H1 (cell line): ENCODE measurements at regions not wholly inside any gene's neighbourhood (a gene's known extent, or its start where the extent isn't known, plus 50 kb on each side); places are given as distances from the start of the nearest gene placed in this dataset.

Experiments used
- CTCF ChIA-PET: fragments of 300-600 bp; sonication (Branson Sonifier 250); formaldehyde crosslinking; loops from one replicate; lab custom pipeline; 2021; ENCODE audit not compliant: partially characterized antibody; lab: Charles Lee
- POLR2A ChIA-PET: fragments of 300-600 bp; sonication (Branson Sonifier 250); formaldehyde crosslinking; loops from one replicate; lab custom pipeline; 2021; ENCODE audit warnings: inconsistent platforms; ENCODE audit not compliant: partially characterized antibody; lab: Charles Lee
- DNase-seq, 2 experiments: peaks; one replicate each; pipeline versions ENCODE4 v3.0.0 to v3.0.0-alpha.2; 2010 to 2022; ENCODE audit warnings: low spot score in 2 of 2, low read depth in 1 of 2, mixed read lengths in 1 of 2
- FAIRE-seq: peaks from 2 replicates; lab custom pipeline; 2011; peaks lifted over from hg19 to GRCh38; lab: Jason Lieb, UNC
- H2AFZ ChIP-seq: 2 replicates; pipeline ENCODE4 v1.8.1; 2012; ENCODE audit warnings: low read length, inconsistent platforms
- H2AK5ac ChIP-seq: 2 replicates; pipeline ENCODE4 v1.6.1; 2013; ENCODE audit warnings: low read depth, low read length
- H2BK120ac ChIP-seq: replicated peaks from 2 replicates; pipeline ENCODE3; 2013; ENCODE audit warnings: low read depth, low read length, inconsistent platforms
- H2BK12ac ChIP-seq: 2 replicates; pipeline ENCODE4 v1.6.1; 2013; ENCODE audit warnings: low read depth, low read length
- H2BK15ac ChIP-seq: 2 replicates; pipeline ENCODE4 v1.6.1; 2013; ENCODE audit warnings: low read length
- H2BK20ac ChIP-seq: 2 replicates; pipeline ENCODE4 v1.6.1; 2013; ENCODE audit warnings: low read length
- H2BK5ac ChIP-seq: 2 replicates; pipeline ENCODE4 v1.6.1; 2013; ENCODE audit warnings: low read depth, low read length
- H3K14ac ChIP-seq: 2 replicates; pipeline ENCODE4 v1.6.1; 2013; ENCODE audit warnings: inconsistent platforms; ENCODE audit not compliant: insufficient read length
- H3K18ac ChIP-seq: 2 replicates; pipeline ENCODE4 v1.6.1; 2013; ENCODE audit warnings: low read length; ENCODE audit errors: extremely low read depth
- H3K23ac ChIP-seq: 2 replicates; pipeline ENCODE4 v1.6.1; 2013; ENCODE audit warnings: inconsistent platforms; ENCODE audit not compliant: insufficient read length
- H3K23me2 ChIP-seq: 2 replicates; pipeline ENCODE4 v1.6.1; 2013; ENCODE audit warnings: low read depth, low read length
- H3K27ac ChIP-seq: 2 replicates; pipeline ENCODE4 v1.6.1; 2011; ENCODE audit warnings: low read depth, low read length, inconsistent platforms
- H3K27me3 ChIP-seq, 4 experiments: replicated peaks in 1 of 4; 1 replicate in 1 of 4; 2 replicates in 3 of 4; pipeline versions ENCODE4 v1.6.1 to v1.8.1; 2011 to 2013; ENCODE audit warnings: low read length in 3 of 4, mild to moderate bottlenecking in 3 of 4, inconsistent platforms in 2 of 4, mixed read lengths in 2 of 4, moderate library complexity in 1 of 4; ENCODE audit not compliant: control insufficient read depth in 3 of 4, insufficient read depth in 3 of 4; ENCODE audit errors: extremely low read depth in 1 of 4
- H3K36me3 ChIP-seq, 4 experiments: 2 replicates each; pipeline versions ENCODE4 v1.6.1 to v1.8.1; 2011 to 2013; ENCODE audit warnings: mild to moderate bottlenecking in 4 of 4, low read length in 3 of 4, moderate library complexity in 2 of 4, control low read depth in 1 of 4, inconsistent platforms in 1 of 4; ENCODE audit not compliant: insufficient read depth in 4 of 4, control insufficient read depth in 2 of 4
- H3K4ac ChIP-seq: replicated peaks from 2 replicates; pipeline ENCODE3; 2013; ENCODE audit warnings: low read length, low read depth, mixed read lengths, inconsistent platforms; ENCODE audit not compliant: insufficient read length
- H3K4me1 ChIP-seq, 4 experiments: replicated peaks in 1 of 4; 1 replicate in 1 of 4; 2 replicates in 3 of 4; pipeline versions ENCODE4 v1.6.1 to v1.8.1; 2011 to 2013; ENCODE audit warnings: low read length in 3 of 4, inconsistent platforms in 2 of 4, mixed read lengths in 1 of 4; ENCODE audit not compliant: insufficient read depth in 4 of 4, control insufficient read depth in 3 of 4
- H3K4me2 ChIP-seq, 2 experiments: 2 replicates each; pipeline versions ENCODE4 v1.6.1 to v1.8.1; 2011 to 2013; ENCODE audit warnings: low read depth in 2 of 2, low read length in 2 of 2, control low read depth in 1 of 2, inconsistent platforms in 1 of 2, mild to moderate bottlenecking in 1 of 2; ENCODE audit not compliant: insufficient read depth in 1 of 2
- H3K4me3 ChIP-seq, 4 experiments: fragments of 200-600, 300-600 bp in 1 of 4; sonication (generic), shearing (Covaris generic), sonication (Bioruptor Twin) in 1 of 4; 2 replicates each; pipeline versions ENCODE4 v1.5.1 to v1.8.1; 2011 to 2016; ENCODE audit warnings: low read length in 4 of 4, low read depth in 3 of 4, control low read depth in 2 of 4, inconsistent platforms in 2 of 4, mild to moderate bottlenecking in 2 of 4, mixed read lengths in 1 of 4, moderate library complexity in 1 of 4; ENCODE audit not compliant: insufficient read depth in 2 of 4; ENCODE audit errors: extremely low read depth in 1 of 4
- H3K56ac ChIP-seq: replicated peaks from 2 replicates; pipeline ENCODE3; 2013; ENCODE audit warnings: low read depth, mild to moderate bottlenecking, mixed read lengths, low read length, inconsistent platforms; ENCODE audit not compliant: insufficient read length
- H3K79me1 ChIP-seq: 2 replicates; pipeline ENCODE4 v1.6.1; 2013; ENCODE audit warnings: low read depth, low read length, control low read depth
- H3K79me2 ChIP-seq, 2 experiments: 2 replicates each; pipeline versions ENCODE4 v1.6.1 to v1.8.1; 2012 to 2013; ENCODE audit warnings: low read length in 2 of 2, mild to moderate bottlenecking in 2 of 2, inconsistent platforms in 1 of 2; ENCODE audit not compliant: insufficient read depth in 2 of 2, control insufficient read depth in 1 of 2
- H3K9ac ChIP-seq, 4 experiments: replicated peaks in 1 of 4; 1 replicate in 1 of 4; 2 replicates in 3 of 4; pipeline versions ENCODE4 v1.6.1 to v1.8.1; 2011 to 2013; ENCODE audit warnings: low read depth in 3 of 4, low read length in 3 of 4, control low read depth in 2 of 4, mild to moderate bottlenecking in 2 of 4, moderate library complexity in 2 of 4, inconsistent platforms in 1 of 4; ENCODE audit errors: extremely low read depth in 1 of 4
- H3K9me3 ChIP-seq, 2 experiments: 2 replicates each; pipeline versions ENCODE4 v1.6.1 to v1.8.1; 2012 to 2013; ENCODE audit warnings: mild to moderate bottlenecking in 2 of 2, moderate library complexity in 2 of 2, control low read depth in 1 of 2, inconsistent platforms in 1 of 2, low read depth in 1 of 2, low read length in 1 of 2, mixed read lengths in 1 of 2; ENCODE audit not compliant: insufficient read depth in 2 of 2
- H4K20me1 ChIP-seq, 2 experiments: replicated peaks in 1 of 2; 2 replicates each; pipeline versions ENCODE3 to v1.8.1; 2011 to 2013; ENCODE audit warnings: inconsistent platforms in 2 of 2, low read length in 2 of 2, mild to moderate bottlenecking in 1 of 2; ENCODE audit not compliant: insufficient read depth in 2 of 2, control insufficient read depth in 1 of 2
- H4K5ac ChIP-seq: 2 replicates; pipeline ENCODE4 v1.6.1; 2013; ENCODE audit warnings: low read length, low read depth, mixed read lengths, inconsistent platforms; ENCODE audit not compliant: insufficient read length
- H4K8ac ChIP-seq: 2 replicates; pipeline ENCODE4 v1.8.0; 2013; ENCODE audit warnings: mild to moderate bottlenecking, moderate library complexity, low read length, inconsistent platforms; ENCODE audit not compliant: insufficient read depth; ENCODE audit errors: extremely low read depth
- H4K91ac ChIP-seq: replicated peaks from 2 replicates; pipeline ENCODE3; 2013; ENCODE audit warnings: low read length, mixed read lengths, inconsistent platforms; ENCODE audit not compliant: insufficient read length
- CHD7 ChIP-seq: fragments of 300-600 bp; sonication (generic); IDR thresholded peaks from 2 replicates; pipeline ENCODE4 v1.7.1; 2012; ENCODE audit warnings: low read length, moderate library complexity, mild to moderate bottlenecking, inconsistent platforms; ENCODE audit not compliant: insufficient replicate concordance
- WGBS, 2 experiments: shearing (Covaris generic) in 1 of 2; methylation state at CpG; one replicate each; pipeline versions ENCODE4 v1.1.6 to v1.1.7; 2013 to 2015; ENCODE audit warnings: low lambda C conversion rate in 2 of 2, mixed read lengths in 2 of 2, inconsistent platforms in 1 of 2, low coverage in 1 of 2, missing lambda C conversion rate in 1 of 2; ENCODE audit not compliant: insufficient replicate concordance in 2 of 2, insufficient coverage in 1 of 2, insufficient read length in 1 of 2; ENCODE audit errors: extremely low coverage in 1 of 2, missing lambda C conversion rate in 1 of 2; 5-methylcytosine and 5-hydroxymethylcytosine counted together

GRCh38 chr6:74480561-74480960 is 725.3 kb downstream of the COL12A1 start:
- no peaks in the 10 kb centered on the region for H3K23me2 ChIP-seq
- no peak overlapping the region for H3K9ac ChIP-seq
- CTCF ChIA-PET = interaction anchor here (0.5 kb wide), 1 partner anchor 72 kb away, joined by 3 read pairs; no protein-coding TSS in a partner anchor
- no peak overlapping the region for H2BK5ac ChIP-seq
- no peak overlapping the region for H2BK20ac ChIP-seq
- no peak overlapping the region for H3K4me2 ChIP-seq
- H3K4me3 ChIP-seq = no peak overlapping the region
- DNase-seq (no peak), FAIRE-seq (no peak)
- H3K79me1 ChIP-seq = no peaks in the 10 kb centered on the region
- no peaks in the 10 kb centered on the region; a peak in 2 of 7 replicates for H3K27me3 ChIP-seq
- H2BK12ac ChIP-seq = no peak overlapping the region
- no peaks in the 10 kb centered on the region; a peak in 1 of 7 replicates for H3K4me1 ChIP-seq
- H3K56ac ChIP-seq = no peak overlapping the region
- no peak overlapping the region for H3K14ac ChIP-seq
- H3K23ac ChIP-seq = no peak overlapping the region
- no peak overlapping the region for H2AK5ac ChIP-seq
- H4K8ac ChIP-seq = no peak overlapping the region
- H3K79me2 ChIP-seq = no peaks in the 10 kb centered on the region
- POLR2A ChIA-PET = no interaction called here
- WGBS, 2 experiments = 96% methylated on average over 2 of the region's 2 CpGs; no CpG with 5 or more reads in 1 of the 2 experiments
- no peak overlapping the region for H3K27ac ChIP-seq
- no peak overlapping the region for H4K91ac ChIP-seq
- no peak overlapping the region for H3K18ac ChIP-seq
- no peak overlapping the region for H3K4ac ChIP-seq
- no peak overlapping the region for H2BK15ac ChIP-seq
- no peak overlapping the region for H2AFZ ChIP-seq
- no peak overlapping the region for H4K5ac ChIP-seq
- H3K36me3 ChIP-seq = no peaks in the 10 kb centered on the region
- H4K20me1 ChIP-seq = no peaks in the 10 kb centered on the region
- H3K9me3 ChIP-seq = no peaks in the 10 kb centered on the region
- no peak overlapping the region for H2BK120ac ChIP-seq
- TF ChIP-seq CHD7 = no peak
